GM12878 (cell line): ENCODE measurements at regions not wholly inside any gene's neighbourhood (a gene's known extent, or its start where the extent isn't known, plus 50 kb on each side); places are given as distances from the start of the nearest gene placed in this dataset.

Source experiments
- ATAC-seq: fragments of 200-7000 bp; cut with Tn5 transposase; 3 replicates; pipeline ENCODE4 v1.9.1; 2020; ENCODE audit warnings: mild to moderate bottlenecking, moderate library complexity
- BruUV-seq: library from RNA; stranded (reverse); fragments of 400-500 nt; replicated peaks from 2 replicates; lab custom pipeline; 2021; lab: Mats Ljungman, UMichigan
- CTCF ChIA-PET: fragments of 300-600 bp; sonication (Branson Sonifier 250); formaldehyde crosslinking; extraction: SDS; loops from one replicate; lab custom pipeline; 2021; ENCODE audit warnings: inconsistent platforms; lab: Yijun Ruan, JAX
- POLR2A ChIA-PET: fragments of 350-600 bp; formaldehyde crosslinking; extraction: SDS; loops from one replicate; lab custom pipeline; 2021; ENCODE audit warnings: inconsistent platforms; lab: Charles Lee
- RAD21 ChIA-PET: fragments of 300-600 bp; sonication (Branson Sonifier 250); formaldehyde crosslinking; loops from one replicate; lab custom pipeline; 2023; ENCODE audit warnings: antibody characterized with exemption; ENCODE audit not compliant: unreplicated experiment; lab: Charles Lee
- SMC1A ChIA-PET: fragments of 300-600 bp; sonication (Branson Sonifier 250); formaldehyde crosslinking; loops from one replicate; lab custom pipeline; 2023; ENCODE audit not compliant: unreplicated experiment, uncharacterized antibody; lab: Charles Lee
- DNase-seq: peaks from one replicate; pipeline ENCODE4 v3.0.0-alpha.2; 2011; ENCODE audit warnings: low read depth, low spot score
- FAIRE-seq: peaks from 3 replicates; lab custom pipeline; 2011; peaks lifted over from hg19 to GRCh38; lab: Jason Lieb, UNC
- H2AFZ ChIP-seq: 2 replicates; pipeline ENCODE4 v1.6.0; 2011; ENCODE audit warnings: low read depth, low read length, control low read depth; ENCODE audit not compliant: control insufficient read depth
- H3K27ac ChIP-seq: 2 replicates; pipeline ENCODE4 v1.5.1; 2011; ENCODE audit warnings: control low read depth; ENCODE audit not compliant: control insufficient read depth, insufficient read depth
- H3K27me3 ChIP-seq, 2 experiments: replicated peaks in 1 of 2; 2 replicates each; pipeline versions ENCODE4 v1.6.0 to v1.6.1; 2011; ENCODE audit warnings: low read length in 1 of 2; ENCODE audit not compliant: control insufficient read depth in 2 of 2, insufficient read depth in 2 of 2
- H3K36me3 ChIP-seq, 2 experiments: 2 replicates each; pipeline ENCODE4 v1.5.1; 2011; ENCODE audit warnings: low read length in 1 of 2; ENCODE audit not compliant: control insufficient read depth in 2 of 2, insufficient read depth in 2 of 2
- H3K4me1 ChIP-seq: 2 replicates; pipeline ENCODE4 v1.6.1; 2011; ENCODE audit warnings: mild to moderate bottlenecking, low read length, moderate library complexity, mixed read lengths; ENCODE audit not compliant: control insufficient read depth, insufficient read depth
- H3K4me2 ChIP-seq: 2 replicates; pipeline ENCODE4 v1.6.0; 2011; ENCODE audit warnings: control low read depth; ENCODE audit not compliant: control insufficient read depth, insufficient read depth
- H3K4me3 ChIP-seq: fragments of 200-600 bp; sonication (generic); 2 replicates; pipeline ENCODE4 v1.5.1; 2016
- H3K79me2 ChIP-seq: 2 replicates; pipeline ENCODE4 v1.6.0; 2011; ENCODE audit warnings: low read length; ENCODE audit not compliant: control insufficient read depth, insufficient read depth
- H3K9ac ChIP-seq: 2 replicates; pipeline ENCODE4 v1.8.0; 2011; ENCODE audit warnings: low read length, control low read depth, mixed read lengths; ENCODE audit not compliant: control insufficient read depth, insufficient read depth
- H3K9me3 ChIP-seq: replicated peaks from 3 replicates; pipeline ENCODE4 v1.5.1; 2011; ENCODE audit warnings: mild to moderate bottlenecking, low read length; ENCODE audit not compliant: control insufficient read depth, insufficient read depth
- H4K20me1 ChIP-seq: 2 replicates; pipeline ENCODE4 v1.6.0; 2011; ENCODE audit not compliant: control insufficient read depth, insufficient read depth
- ASH2L ChIP-seq: fragments of 300-600, 200-600 bp; sonication (generic); IDR thresholded peaks from 2 replicates; pipeline ENCODE4 v1.6.1; 2017; ENCODE audit warnings: low read depth, mild to moderate bottlenecking, borderline replicate concordance
- CBFB ChIP-seq: IDR thresholded peaks from 2 replicates; pipeline ENCODE4 v1.6.1; 2016; ENCODE audit warnings: antibody characterized with exemption, low read depth
- CEBPB ChIP-seq, 2 experiments: fragments of 150-350 bp in 1 of 2; IDR thresholded peaks; 2 replicates each; pipeline ENCODE4 v1.6.1; 2012 to 2014; ENCODE audit warnings: low read depth in 2 of 2, low read length in 2 of 2, borderline replicate concordance in 1 of 2, inconsistent platforms in 1 of 2
- CTCF ChIP-seq, 3 experiments: IDR thresholded peaks in 2 of 3; conservative IDR thresholded peaks in 1 of 3; 2 replicates each; pipeline ENCODE4 v1.5.1; 2011; ENCODE audit warnings: low read depth in 3 of 3, low read length in 3 of 3, mild to moderate bottlenecking in 3 of 3, control low read depth in 2 of 3, moderate library complexity in 2 of 3, inconsistent platforms in 1 of 3, mixed read lengths in 1 of 3; ENCODE audit not compliant: control insufficient read depth in 2 of 3, insufficient read depth in 1 of 3; ENCODE audit errors: extremely low read depth in 1 of 3
- IRF5 ChIP-seq: fragments of 450-650 bp; IDR thresholded peaks from 2 replicates; pipeline ENCODE4 v1.6.1; 2017; ENCODE audit warnings: borderline replicate concordance
- JUND ChIP-seq: IDR thresholded peaks from 2 replicates; pipeline ENCODE4 v1.6.1; 2012; ENCODE audit warnings: low read depth, mild to moderate bottlenecking, low read length, improper control_type of control experiment, moderate library complexity
- LARP7 ChIP-seq: fragments of 450-650 bp; IDR thresholded peaks from 2 replicates; pipeline ENCODE4 v1.6.1; 2017; ENCODE audit warnings: mild to moderate bottlenecking
- MEF2A ChIP-seq: IDR thresholded peaks from 2 replicates; pipeline ENCODE4 v1.6.1; 2011; ENCODE audit warnings: low read depth, mild to moderate bottlenecking, low read length, moderate library complexity; ENCODE audit not compliant: insufficient read depth
- MTA3 ChIP-seq: IDR thresholded peaks from 2 replicates; pipeline ENCODE4 v1.6.1; 2012; ENCODE audit warnings: low read length, inconsistent platforms, borderline replicate concordance
- MXI1 ChIP-seq: fragments of 150-350 bp; IDR thresholded peaks from 2 replicates; pipeline ENCODE4 v1.6.1; 2011; ENCODE audit warnings: low read depth, mild to moderate bottlenecking, inconsistent platforms, low read length, improper control_type of control experiment
- MYC ChIP-seq: IDR thresholded peaks from 2 replicates; pipeline ENCODE4 v1.6.1; 2011; ENCODE audit warnings: mild to moderate bottlenecking, low read length, moderate library complexity, inconsistent platforms; ENCODE audit not compliant: insufficient read depth, insufficient replicate concordance, insufficient read length, severe bottlenecking
- NR2F1 ChIP-seq: fragments of 450-650 bp; conservative IDR thresholded peaks from 2 replicates; pipeline ENCODE4 v1.6.1; 2017; ENCODE audit warnings: mild to moderate bottlenecking
- ZBED1 ChIP-seq: IDR thresholded peaks from 2 replicates; pipeline ENCODE4 v1.6.1; 2016; ENCODE audit warnings: borderline replicate concordance
- ZBTB11 ChIP-seq: fragments of 450-650 bp; formaldehyde crosslinking; IDR thresholded peaks from 2 replicates; pipeline ENCODE4 v1.5.0; 2022; ENCODE audit warnings: mild to moderate bottlenecking, missing genetic modification characterization
- ZNF622 ChIP-seq: fragments of 450-650 bp; IDR thresholded peaks from 2 replicates; pipeline ENCODE4 v1.6.1; 2017; ENCODE audit warnings: mild to moderate bottlenecking, inconsistent platforms
- ZZZ3 ChIP-seq: IDR thresholded peaks from 2 replicates; pipeline ENCODE4 v1.6.1; 2011; ENCODE audit warnings: low read depth; ENCODE audit not compliant: control insufficient read depth, insufficient read length
- WGBS: methylation state at CpG from one replicate; pipeline ENCODE4 v1.1.6; 2016; ENCODE audit warnings: low lambda C conversion rate; ENCODE audit not compliant: insufficient replicate concordance, insufficient coverage; ENCODE audit errors: missing lambda C conversion rate; 5-methylcytosine and 5-hydroxymethylcytosine counted together
- in situ Hi-C: fragments of 300-500 bp; cut with MboI; formaldehyde crosslinking; loops from 9 replicates; pipeline ENCODE4 v1.14.3; 2018; ENCODE audit warnings: mixed read lengths
- intact Hi-C: fragments of 100-400 bp; cut with micrococcal nuclease; formaldehyde crosslinking; loops from one replicate; pipeline ENCODE4 v1.14.2; 2022; ENCODE audit not compliant: unreplicated experiment

DNA sequence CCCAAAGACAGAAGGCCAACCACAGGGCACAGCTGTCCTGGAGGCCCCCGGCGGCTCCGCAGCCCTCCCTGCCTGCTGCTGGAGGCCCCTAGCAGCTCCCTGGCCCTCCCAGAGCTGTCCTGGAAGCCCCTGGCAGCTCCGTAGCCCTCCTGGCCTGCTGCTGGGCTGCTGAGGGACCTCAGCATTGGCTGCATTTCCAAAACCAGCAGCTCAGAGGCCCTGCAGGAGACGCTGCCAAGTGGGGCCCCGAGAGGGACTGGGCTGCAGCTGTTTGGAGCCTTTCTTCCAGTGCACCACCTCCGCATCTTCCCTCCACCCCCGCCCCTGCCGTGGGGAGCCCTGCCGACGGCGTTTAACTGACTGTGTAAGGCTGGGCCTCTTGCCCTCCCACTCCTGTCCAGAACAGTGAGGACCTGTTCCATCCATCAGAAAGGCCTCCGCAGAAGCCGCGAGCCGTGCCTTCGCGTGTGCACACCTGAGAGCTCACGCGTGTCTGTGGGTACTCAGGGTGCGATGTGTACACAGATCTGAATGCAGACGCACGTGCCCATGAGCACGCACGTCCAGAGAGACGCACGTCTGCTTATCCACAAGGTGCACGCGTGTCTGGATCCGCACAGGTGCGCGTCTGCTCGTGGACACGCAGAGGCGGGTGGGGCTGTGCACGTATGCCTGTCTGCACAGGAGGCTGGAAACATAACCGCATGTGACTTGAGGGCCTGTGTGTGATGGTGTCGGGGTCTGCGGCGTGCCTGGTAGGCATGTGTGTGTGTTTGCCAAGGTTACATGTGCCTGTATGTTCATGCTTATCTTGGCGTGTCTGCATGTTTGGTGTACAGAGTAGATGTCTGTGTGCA, 57.0 kb upstream of the FBRSL1 start:
- no peak for ATAC-seq
- peaks cover 0 to 2% of the 10 kb centered on the region in 2 experiments; a peak in 3 of 4 replicates for H3K27me3 ChIP-seq
- no peak overlapping the region for H3K4me2 ChIP-seq
- intact Hi-C loops (no loop called here), in situ Hi-C loops (no loop called here)
- WGBS: 74% methylated on average over 41 of the region's 41 CpGs
- SMC1A ChIA-PET: no interaction called here
- H3K9me3 ChIP-seq: no peaks in the 10 kb centered on the region
- RAD21 ChIA-PET: no interaction called here
- CTCF ChIA-PET: no interaction called here
- BruUV-seq: no TSS peak
- H4K20me1 ChIP-seq: no peaks in the 10 kb centered on the region
- H3K4me1 ChIP-seq: peaks cover 18% of the 10 kb centered on the region
- H3K9ac ChIP-seq: no peak overlapping the region
- FAIRE-seq: no peak
- no peak for DNase-seq
- no peak overlapping the region for H3K4me3 ChIP-seq
- no peak overlapping the region for H3K27ac ChIP-seq
- H3K79me2 ChIP-seq: no peaks in the 10 kb centered on the region
- H3K36me3 ChIP-seq: no peaks in the 10 kb centered on the region
- POLR2A ChIA-PET: no interaction called here
- H2AFZ ChIP-seq: no peak overlapping the region
- TF ChIP-seq IRF5 (no peak), ASH2L (no peak), MXI1 (no peak), CBFB (no peak), JUND (no peak), MTA3 (no peak), MEF2A (no peak), NR2F1 (no peak), ZBED1 (no peak), ZNF622 (no peak), LARP7 (no peak), MYC (no peak), ZZZ3 (no peak), ZBTB11 (CRISPR knock-in tag) (no peak), CEBPB (IDR thresholded peaks at IDR 0.05; ENCODE audit: borderline replicate concordance in 1 of 2, low read depth in 2 of 2, low read length in 2 of 2) (no peak), CTCF (IDR thresholded peaks at IDR 0.05 in 2 of 3, conservative IDR thresholded peaks at IDR 0.05 in 1 of 3; ENCODE audit: control insufficient read depth in 2 of 3, extremely low read depth in 1 of 3, insufficient read depth in 1 of 3, low read depth in 3 of 3, low read length in 3 of 3) (no peak)
